ENCODE measurements at regions not wholly inside any gene's neighbourhood (a gene's known extent, or its start where the extent isn't known, plus 50 kb on each side); places are given as distances from the start of the nearest gene placed in this dataset.

DNA sequence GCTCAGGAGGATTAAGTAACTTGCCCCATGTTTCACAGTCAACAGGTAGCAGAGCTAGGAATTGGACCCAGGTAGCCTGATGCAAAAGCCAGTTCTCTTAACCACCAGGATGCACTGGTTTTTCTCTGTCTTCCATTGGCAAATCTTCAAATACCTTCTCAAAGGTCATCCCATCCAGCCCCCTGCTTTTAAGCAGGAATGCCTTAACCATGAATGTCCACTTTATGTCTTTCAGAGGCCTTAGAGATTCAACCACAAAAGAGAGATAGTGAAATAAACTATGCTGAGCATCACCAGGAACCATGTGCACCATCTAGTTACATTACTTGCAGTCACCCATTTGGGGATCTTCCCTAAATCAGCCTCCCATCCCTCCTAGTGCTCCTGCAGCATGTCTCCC lies 94.3 kb downstream of the C17orf67 start:
- TF ChIP-seq YY1 (IDR thresholded peaks at IDR 0.05; ENCODE audit: insufficient read depth, insufficient read length), result no peak
- no peak for TF ChIP-seq SUZ12 (IDR thresholded peaks at IDR 0.05; ENCODE audit: extremely low read depth, insufficient read depth, insufficient read length)
- TF ChIP-seq ZNF274 (IDR thresholded peaks at IDR 0.05; ENCODE audit: low read depth, low read length), result no peak

Measured in NT2/D1 (cell line).